ENCODE measurements at regions not wholly inside any gene's neighbourhood (a gene's known extent, or its start where the extent isn't known, plus 50 kb on each side); places are given as distances from the start of the nearest gene placed in this dataset.

- no CpG with 5 or more reads among the region's 1 CpG for WGBS (ENCODE audit: extremely low coverage, insufficient read length, low lambda C conversion rate)
- H2BK20ac ChIP-seq (ENCODE audit: low read depth, low read length, poor library complexity, severe bottlenecking) = no peak overlapping the region
- H3K14ac ChIP-seq (ENCODE audit: insufficient read depth, low read length) = no peak overlapping the region
Observed at GRCh38 chrX:12010436-12010835, 127.8 kb upstream of the FRMPD4 start.

More at GRCh38 chrX:12010436-12010835, 127.8 kb upstream of the FRMPD4 start:
- no peaks in the 10 kb centered on the region for H3K27me3 ChIP-seq (ENCODE audit: insufficient read depth, low read length)
- no peaks in the 10 kb centered on the region for H3K27me3 Mint-ChIP-seq (ENCODE audit: low read depth)
- no peaks in the 10 kb centered on the region for H3K4me1 ChIP-seq (ENCODE audit: insufficient read depth, low read length)
- no peak overlapping the region for H3K4me2 ChIP-seq (ENCODE audit: insufficient read depth, insufficient read length, low read length)
- H2BK5ac ChIP-seq (ENCODE audit: insufficient read length, low read length) = no peak overlapping the region
- no peak for DNase-seq
- H3T11ph ChIP-seq (ENCODE audit: low read length) = no peak overlapping the region
- no peak overlapping the region for H4K91ac ChIP-seq (ENCODE audit: insufficient read length, low read depth, low read length)
- no peaks in the 10 kb centered on the region for H3K23me2 ChIP-seq (ENCODE audit: insufficient read length, low read depth, low read length, poor library complexity, severe bottlenecking)
- H2AK5ac ChIP-seq (ENCODE audit: insufficient read length, low read length) = no peak overlapping the region
- no peak overlapping the region for H3K18ac ChIP-seq (ENCODE audit: insufficient read length, low read depth, low read length)
- H3K56ac ChIP-seq (ENCODE audit: insufficient read length, low read depth, low read length) = no peak overlapping the region
- H3K9me3 ChIP-seq (ENCODE audit: control insufficient read depth, low read depth, low read length) = no peaks in the 10 kb centered on the region
- H3K79me2 ChIP-seq (ENCODE audit: insufficient read depth, low read length) = no peaks in the 10 kb centered on the region; the same call in 1 of the 2 replicates
- no peak overlapping the region for H3K4ac ChIP-seq (ENCODE audit: low read depth, low read length)
- H3K27ac ChIP-seq (ENCODE audit: insufficient read length, low read depth, low read length) = no peak overlapping the region
- no peaks in the 10 kb centered on the region for H3K79me1 ChIP-seq (ENCODE audit: insufficient read depth, low read depth, low read length, poor library complexity, severe bottlenecking)
- H4K5ac ChIP-seq (ENCODE audit: insufficient read length, low read depth, low read length) = no peak overlapping the region
- no peak overlapping the region for H2BK120ac ChIP-seq (ENCODE audit: low read depth, low read length, poor library complexity, severe bottlenecking)
- no peak overlapping the region for H3K9ac ChIP-seq (ENCODE audit: extremely low read depth, insufficient read length, low read length)
- H3K4me3 Mint-ChIP-seq = no peak overlapping the region
- no peaks in the 10 kb centered on the region; a peak in 3 of 7 replicates for H3K36me3 Mint-ChIP-seq (ENCODE audit: insufficient read depth in 1 of 3, low read depth in 3 of 3)
- no peak overlapping the region for H2AFZ ChIP-seq (ENCODE audit: low read length)
- H3K23ac ChIP-seq (ENCODE audit: insufficient read length, low read depth, low read length) = no peak overlapping the region
- H4K20me1 ChIP-seq (ENCODE audit: control insufficient read depth, insufficient read depth, insufficient read length) = no peaks in the 10 kb centered on the region
- H3K9me3 Mint-ChIP-seq = peaks cover 54 to 66% of the 10 kb centered on the region in 2 experiments
- H2BK15ac ChIP-seq (ENCODE audit: low read depth, low read length) = no peak overlapping the region
- H2BK12ac ChIP-seq (ENCODE audit: insufficient read length, low read depth, low read length) = no peak overlapping the region
- no peak overlapping the region for H3K27ac Mint-ChIP-seq
- no peak for TF ChIP-seq CTCF (conservative IDR thresholded peaks at IDR 0.05)
- no peak overlapping the region for H4K8ac ChIP-seq (replicated peaks; ENCODE audit: insufficient read length, low read depth, low read length)
- H3K4me1 Mint-ChIP-seq = no peaks in the 10 kb centered on the region

Measured in H9 (cell line).